Suppressor macrophage treated with lipopolysaccharide for 4 hours (primary cell): ENCODE measurements at regions not wholly inside any gene's neighbourhood (a gene's known extent, or its start where the extent isn't known, plus 50 kb on each side); places are given as distances from the start of the nearest gene placed in this dataset.
"Not testable (repeated sequence)": the region's sequence is repeated elsewhere in the genome, so short reads cannot be mapped to it uniquely, and the experiment has no call there.

ENCODE experiments used
- DNase-seq: peaks from one replicate; pipeline ENCODE4 v3.0.0-alpha.2; 2020

DNA sequence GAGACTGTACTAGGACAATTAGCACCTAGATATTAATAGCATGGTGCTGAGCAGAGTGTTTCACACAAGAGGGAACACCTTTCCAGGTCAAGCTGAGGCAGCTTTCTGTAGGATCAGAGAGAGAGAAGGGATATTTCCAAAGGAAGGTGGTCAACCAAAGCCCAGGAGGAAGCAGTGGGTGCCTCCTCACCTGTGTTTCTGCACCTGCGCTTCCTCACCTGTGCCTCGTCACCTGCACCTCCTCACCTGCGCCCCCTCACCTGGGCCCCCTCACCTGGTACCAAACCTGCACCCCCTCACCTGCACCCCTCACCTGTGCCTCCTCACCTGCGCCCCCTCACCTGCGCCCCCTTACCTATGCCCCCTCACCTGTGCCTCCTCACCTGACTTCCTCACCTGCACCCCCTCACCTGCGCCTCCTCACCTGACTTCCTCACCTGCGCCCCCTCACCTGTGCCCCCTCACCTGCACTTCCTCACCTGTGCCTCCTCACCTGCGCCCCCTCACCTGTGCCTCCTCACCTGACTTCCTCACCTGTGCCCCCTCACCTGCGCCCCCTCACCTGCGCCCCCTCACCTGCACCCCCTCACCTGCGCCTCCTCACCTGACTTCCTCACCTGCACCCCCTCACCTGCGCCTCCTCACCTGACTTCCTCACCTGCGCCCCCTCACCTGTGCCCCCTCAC, 67.9 kb downstream of the TTLL2 start:
- no peak for DNase-seq

DNA sequence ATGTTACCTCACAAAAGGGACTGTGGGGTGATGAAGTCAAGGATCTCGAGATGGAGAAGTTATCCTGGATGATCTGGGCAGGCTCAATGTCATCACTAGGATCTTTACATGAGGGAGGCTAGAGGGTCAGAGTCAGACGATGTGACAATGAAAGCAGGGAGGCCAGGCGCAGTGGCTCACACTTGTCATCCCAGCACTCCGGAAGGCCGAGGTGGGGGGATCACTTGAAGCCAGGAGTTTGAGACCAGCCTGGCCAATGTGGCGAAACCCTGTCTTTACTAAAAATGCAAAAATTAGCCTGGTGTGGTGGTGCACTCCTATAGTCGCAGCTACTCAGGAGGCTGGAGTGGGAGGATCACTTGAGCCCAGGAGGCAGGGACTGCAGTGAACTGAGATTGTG, 68.8 kb downstream of the TTLL2 start:
- no peak for DNase-seq

- DNase-seq = no peak
Observed at GRCh38 chr6:167394339-167394738, 69.5 kb downstream of the TTLL2 start.

- no peak for DNase-seq
Observed at GRCh38 chr6:167394820-167395219, 69.9 kb downstream of the TTLL2 start.

- DNase-seq = no peak
Observed at GRCh38 chr6:167396068-167396658, 71.3 kb downstream of the TTLL2 start.

DNA sequence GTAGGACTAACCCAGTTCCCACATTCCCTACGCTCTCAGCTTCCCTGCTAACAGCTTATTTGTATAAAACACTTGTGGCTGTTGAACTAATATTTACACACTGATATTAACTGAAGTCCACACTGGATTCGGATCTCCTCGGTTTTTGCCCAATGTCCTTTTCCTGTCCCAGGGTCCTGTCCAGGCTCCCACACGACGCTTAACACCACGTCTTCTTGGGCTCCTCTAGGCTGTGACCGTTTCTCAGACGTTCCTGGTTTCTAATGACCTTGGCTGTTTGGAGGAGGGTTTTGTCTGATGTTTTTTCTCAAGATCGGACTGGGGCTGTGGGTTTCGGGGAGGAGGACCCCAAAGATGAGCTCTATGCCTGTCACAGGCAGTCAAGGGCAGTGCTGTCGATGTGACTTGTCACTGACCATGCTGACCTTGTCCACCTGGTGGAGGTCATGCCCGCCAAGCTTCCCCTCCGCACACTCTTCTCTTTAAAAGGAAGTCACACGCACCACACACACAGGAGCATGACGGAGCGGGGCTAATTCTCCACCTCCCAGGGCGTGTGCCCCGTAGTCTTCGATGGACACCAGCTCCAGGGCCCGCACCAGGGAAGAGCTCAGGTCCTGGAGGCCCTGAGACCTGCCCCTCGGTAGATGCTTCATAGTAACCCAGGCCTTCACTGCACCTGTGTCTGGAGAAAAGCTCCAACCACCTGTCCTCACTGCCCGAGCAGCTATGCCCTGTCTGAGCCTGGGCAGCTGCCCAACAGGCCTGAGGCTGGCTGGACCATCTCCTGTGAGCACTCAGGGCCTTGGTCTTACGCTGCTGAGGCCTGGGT, 72.0 kb downstream of the TTLL2 start:
- no peak for DNase-seq

- no peak for DNase-seq
Observed at GRCh38 chr6:167397712-167398111, 72.8 kb downstream of the TTLL2 start.

GRCh38 chr6:167398214-167399050, 73.5 kb downstream of the TTLL2 start:
- DNase-seq = no peak

GRCh38 chr6:167399051-167399387, 74.1 kb downstream of the TTLL2 start:
- DNase-seq = no peak

DNA sequence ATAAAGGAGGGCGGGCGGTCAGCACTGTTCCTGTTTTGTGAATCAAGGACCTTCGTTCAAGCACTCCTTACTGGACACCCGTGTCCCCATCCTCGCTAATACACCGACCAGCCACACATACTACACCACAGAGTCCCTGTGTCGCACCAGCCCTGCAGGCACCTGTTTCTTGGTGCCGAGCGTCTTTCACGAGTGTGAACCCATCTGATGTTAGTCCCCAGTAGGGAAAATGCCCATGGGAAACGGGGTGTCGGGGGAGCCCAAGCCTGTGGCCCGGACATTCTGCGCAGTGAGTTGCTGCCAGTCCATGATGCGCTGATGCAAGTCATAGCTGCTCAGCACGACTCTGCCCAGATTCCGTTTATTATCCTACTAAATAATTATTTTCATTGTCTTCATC, 74.7 kb downstream of the TTLL2 start:
- no peak for DNase-seq

DNA sequence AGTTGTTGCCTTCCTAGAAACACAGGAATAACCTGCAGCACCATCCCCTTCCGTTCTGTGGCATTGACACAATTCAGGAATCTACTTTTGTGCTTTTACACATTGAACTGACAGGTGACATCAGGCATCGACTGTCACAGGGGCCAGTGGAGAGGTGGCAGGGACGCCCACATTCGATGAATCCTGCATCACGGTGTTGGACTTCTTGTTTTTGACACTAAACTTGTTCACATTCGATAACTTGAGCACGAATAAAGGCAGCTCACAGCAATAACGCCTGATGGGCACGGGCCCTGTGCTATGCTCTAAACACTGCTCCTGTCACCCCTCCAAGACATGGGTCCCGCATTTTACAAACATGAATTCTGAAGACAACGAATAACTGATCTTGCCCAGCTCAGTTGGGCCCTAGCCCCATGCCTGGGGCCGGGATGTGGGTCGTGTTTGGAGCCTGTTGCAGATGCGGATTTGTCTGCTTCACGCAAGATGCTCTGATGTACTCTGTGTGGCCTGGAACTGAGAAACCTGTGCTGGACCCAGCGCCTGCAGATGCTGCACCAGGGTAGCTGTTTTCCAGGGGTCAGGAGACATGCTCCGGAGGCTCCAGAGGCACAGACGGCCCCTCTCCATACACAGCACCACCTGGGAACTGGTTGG, 75.7 kb downstream of the TTLL2 start:
- DNase-seq = no peak

- DNase-seq = no peak
Observed at GRCh38 chr6:167401525-167402194, 76.8 kb downstream of the TTLL2 start.

- DNase-seq = no peak
Observed at GRCh38 chr6:167402195-167402686, 77.4 kb downstream of the TTLL2 start.

- DNase-seq = no peak
Observed at GRCh38 chr6:167403427-167403826, 78.5 kb downstream of the TTLL2 start.

- no peak for DNase-seq
Observed at GRCh38 chr6:167404385-167405049, 79.6 kb downstream of the TTLL2 start.

DNA sequence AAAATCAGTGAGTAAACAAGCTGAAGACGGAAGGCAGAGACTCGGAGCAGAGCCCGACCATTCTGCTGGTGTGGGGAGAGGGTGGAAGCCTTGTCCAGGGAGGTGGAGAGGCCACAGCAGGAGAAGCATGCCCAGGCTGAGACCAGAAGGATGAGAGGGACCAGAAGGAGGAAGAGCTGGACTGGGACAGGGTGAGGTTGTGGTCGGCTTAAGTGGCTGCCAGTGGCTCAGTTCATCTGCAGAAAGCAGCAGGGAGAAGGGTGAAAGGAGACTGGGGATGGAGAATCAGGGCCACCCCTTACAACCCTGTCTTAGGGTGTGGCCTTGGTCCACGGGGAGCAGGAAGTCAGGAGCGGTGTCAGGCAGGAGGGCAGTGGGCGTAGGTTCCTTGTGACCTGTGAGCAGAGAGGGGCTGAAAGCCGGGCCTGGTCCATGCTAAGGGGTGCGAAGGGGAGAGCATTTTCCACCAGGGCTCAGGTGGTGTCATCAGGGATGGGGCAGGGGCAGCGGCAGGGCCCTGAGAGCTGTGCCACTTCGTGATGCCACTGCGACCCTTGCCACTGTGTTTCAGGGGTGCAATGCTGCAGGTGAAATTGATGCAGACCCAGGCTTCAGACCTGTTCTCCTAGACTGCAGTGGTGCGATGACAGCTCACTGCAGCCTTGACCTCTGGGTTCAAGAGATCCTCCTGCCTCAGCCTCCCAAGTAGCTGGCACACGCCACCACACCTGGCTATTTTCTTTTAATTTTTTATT, 81.1 kb downstream of the TTLL2 start:
- DNase-seq = no peak

DNA sequence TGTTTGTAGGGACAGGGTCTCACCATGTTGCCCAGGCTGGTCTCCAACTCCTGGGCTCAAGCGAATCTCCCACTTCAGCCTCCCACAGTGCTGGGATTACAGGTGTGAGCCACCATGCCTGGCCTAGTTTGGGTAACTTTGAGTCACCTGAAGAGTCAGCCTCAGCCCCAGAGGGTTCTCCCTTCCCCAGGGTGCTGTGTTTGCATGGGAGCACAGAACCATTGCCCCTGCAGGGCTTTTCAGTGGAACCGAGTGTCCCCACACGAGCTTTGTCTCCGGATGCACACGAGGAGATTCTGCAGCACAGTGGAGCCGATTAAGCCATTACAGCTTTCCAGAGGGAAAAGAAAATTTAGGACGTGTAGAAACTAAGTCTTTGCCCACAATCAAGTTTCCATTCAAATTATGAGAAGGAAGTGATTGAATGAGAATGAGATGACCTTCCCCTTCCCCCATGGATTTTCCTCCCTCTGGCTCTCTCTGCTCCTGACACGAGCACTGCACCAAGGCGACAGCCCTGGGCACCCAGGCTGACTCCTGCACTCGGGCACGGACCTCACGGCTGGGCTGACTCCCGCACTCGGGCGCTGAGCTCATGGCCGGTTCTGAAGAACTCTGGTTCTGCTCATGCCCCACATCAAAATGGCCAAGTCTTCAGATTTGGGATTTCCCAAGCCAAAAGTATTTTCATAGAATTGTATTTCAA, 81.8 kb downstream of the TTLL2 start:
- not testable (repeated sequence) for DNase-seq

GRCh38 chr6:167407239-167408064, 82.6 kb downstream of the TTLL2 start:
- no peak for DNase-seq
